HEK293 (cell line): ENCODE measurements at regions not wholly inside any gene's neighbourhood (a gene's known extent, or its start where the extent isn't known, plus 50 kb on each side); places are given as distances from the start of the nearest gene placed in this dataset.

Source experiments
- CTCF ChIA-PET: fragments of 350-600 bp; formaldehyde crosslinking; extraction: SDS; loops from one replicate; lab custom pipeline; 2021; ENCODE audit warnings: antibody characterized with exemption; lab: Yijun Ruan, JAX
- POLR2A ChIA-PET: fragments of 300-600 bp; formaldehyde crosslinking; extraction: SDS; loops from one replicate; lab custom pipeline; 2020; ENCODE audit warnings: antibody characterized with exemption, inconsistent platforms; lab: Yijun Ruan, JAX
- H3K27ac ChIP-seq: fragments of 200-500 bp; sonication (Bioruptor generic); 2 replicates; pipeline ENCODE4 v1.5.1; 2014; ENCODE audit warnings: low read depth, low read length, control low read depth, inconsistent platforms; ENCODE audit errors: extremely low read depth
- H3K36me3 ChIP-seq, 2 experiments: fragments of 200-500 bp in 1 of 2; sonication (Bioruptor generic) in 1 of 2; 1 replicate in 1 of 2; 2 replicates in 1 of 2; pipeline ENCODE4 v1.5.1; 2014 to 2017; ENCODE audit warnings: inconsistent platforms in 2 of 2, low read length in 2 of 2; ENCODE audit not compliant: control insufficient read depth in 2 of 2, insufficient read depth in 1 of 2
- H3K4me1 ChIP-seq: fragments of 200-500 bp; sonication (Bioruptor generic); 2 replicates; pipeline ENCODE4 v1.5.1; 2014; ENCODE audit warnings: mild to moderate bottlenecking, low read length, inconsistent platforms; ENCODE audit not compliant: control insufficient read depth, insufficient read depth
- H3K4me3 ChIP-seq: 2 replicates; pipeline ENCODE4 v1.5.1; 2011; ENCODE audit warnings: low read depth, mild to moderate bottlenecking, control low read depth, low read length, moderate library complexity
- H3K9me3 ChIP-seq: fragments of 200-500 bp; sonication (Bioruptor generic); 2 replicates; pipeline ENCODE4 v1.5.1; 2014; ENCODE audit warnings: low read depth, low read length, inconsistent platforms; ENCODE audit not compliant: control insufficient read depth, insufficient read depth
- BCL11A ChIP-seq: fragments of 450-650 bp; formaldehyde crosslinking; IDR thresholded peaks from 2 replicates; pipeline ENCODE4 v1.5.1; 2016; ENCODE audit warnings: low read depth, missing biosample characterization, missing genetic modification characterization
- KLF16 ChIP-seq: fragments of 450-650 bp; formaldehyde crosslinking; IDR thresholded peaks from 2 replicates; pipeline ENCODE4 v1.5.1; 2017; ENCODE audit warnings: missing biosample characterization, missing genetic modification characterization
- ZBTB17 ChIP-seq: fragments of 450-650 bp; formaldehyde crosslinking; IDR thresholded peaks from 2 replicates; pipeline ENCODE4 v1.5.1; 2016; ENCODE audit warnings: missing biosample characterization, missing genetic modification characterization
- ZFP37 ChIP-seq: fragments of 450-650 bp; formaldehyde crosslinking; IDR thresholded peaks from 2 replicates; pipeline ENCODE4 v1.5.1; 2016; ENCODE audit warnings: missing biosample characterization, missing genetic modification characterization
- ZIC2 ChIP-seq: fragments of 450-650 bp; formaldehyde crosslinking; IDR thresholded peaks from 2 replicates; pipeline ENCODE4 v1.5.1; 2016; ENCODE audit warnings: missing biosample characterization, missing genetic modification characterization
- ZNF146 ChIP-seq: fragments of 450-650 bp; formaldehyde crosslinking; IDR thresholded peaks from 2 replicates; pipeline ENCODE4 v1.5.1; 2016; ENCODE audit warnings: missing biosample characterization, missing genetic modification characterization
- ZNF16 ChIP-seq: fragments of 450-650 bp; formaldehyde crosslinking; IDR thresholded peaks from 2 replicates; pipeline ENCODE4 v1.5.1; 2016; ENCODE audit warnings: low read depth, missing biosample characterization, missing genetic modification characterization
- ZNF2 ChIP-seq: fragments of 450-650 bp; formaldehyde crosslinking; IDR thresholded peaks from 2 replicates; pipeline ENCODE4 v1.5.1; 2016; ENCODE audit warnings: missing biosample characterization, missing genetic modification characterization
- ZNF214 ChIP-seq: fragments of 450-650 bp; formaldehyde crosslinking; IDR thresholded peaks from 2 replicates; pipeline ENCODE4 v1.5.1; 2017; ENCODE audit warnings: missing biosample characterization, mild to moderate bottlenecking, missing genetic modification characterization, borderline replicate concordance
- ZNF292 ChIP-seq: fragments of 450-650 bp; formaldehyde crosslinking; IDR thresholded peaks from 2 replicates; pipeline ENCODE4 v1.5.1; 2016; ENCODE audit warnings: low read depth, missing biosample characterization, missing genetic modification characterization, borderline replicate concordance
- ZNF335 ChIP-seq: fragments of 450-650 bp; formaldehyde crosslinking; conservative IDR thresholded peaks from 2 replicates; pipeline ENCODE4 v1.5.1; 2016; ENCODE audit warnings: missing biosample characterization, missing genetic modification characterization
- ZNF341 ChIP-seq: fragments of 450-650 bp; formaldehyde crosslinking; IDR thresholded peaks from 2 replicates; pipeline ENCODE4; 2016; ENCODE audit warnings: low read depth, missing biosample characterization, missing genetic modification characterization
- ZNF394 ChIP-seq: fragments of 450-650 bp; formaldehyde crosslinking; IDR thresholded peaks from 2 replicates; pipeline ENCODE4 v1.5.1; 2016; ENCODE audit warnings: missing biosample characterization, missing genetic modification characterization, mild to moderate bottlenecking, moderate library complexity, borderline replicate concordance
- ZNF404 ChIP-seq: fragments of 450-650 bp; formaldehyde crosslinking; IDR thresholded peaks from 2 replicates; pipeline ENCODE4 v1.5.1; 2017; ENCODE audit warnings: missing biosample characterization, missing genetic modification characterization
- ZNF423 ChIP-seq: fragments of 450-650 bp; formaldehyde crosslinking; IDR thresholded peaks from 2 replicates; pipeline ENCODE4 v1.5.1; 2016; ENCODE audit warnings: missing biosample characterization, missing genetic modification characterization
- ZNF426 ChIP-seq: fragments of 450-650 bp; formaldehyde crosslinking; IDR thresholded peaks from 2 replicates; pipeline ENCODE4 v1.5.1; 2017; ENCODE audit warnings: missing biosample characterization, missing genetic modification characterization, mild to moderate bottlenecking, inconsistent platforms, moderate library complexity
- ZNF501 ChIP-seq: fragments of 450-650 bp; formaldehyde crosslinking; IDR thresholded peaks from 2 replicates; pipeline ENCODE4 v1.5.1; 2016; ENCODE audit warnings: missing biosample characterization, missing genetic modification characterization
- ZNF530 ChIP-seq: fragments of 450-650 bp; formaldehyde crosslinking; IDR thresholded peaks from 2 replicates; pipeline ENCODE4 v1.5.1; 2016; ENCODE audit warnings: low read depth, missing biosample characterization, missing genetic modification characterization
- ZNF610 ChIP-seq: fragments of 450-650 bp; formaldehyde crosslinking; IDR thresholded peaks from 2 replicates; pipeline ENCODE4 v1.5.1; 2016; ENCODE audit warnings: missing biosample characterization, missing genetic modification characterization, borderline replicate concordance
- ZNF660 ChIP-seq: fragments of 450-650 bp; IDR thresholded peaks from 2 replicates; pipeline ENCODE4 v1.5.1; 2018; ENCODE audit warnings: missing biosample characterization, mild to moderate bottlenecking, missing genetic modification characterization
- ZNF664 ChIP-seq: fragments of 450-650 bp; formaldehyde crosslinking; IDR thresholded peaks from 2 replicates; pipeline ENCODE4 v1.5.1; 2016; ENCODE audit warnings: missing biosample characterization, missing genetic modification characterization
- ZNF670 ChIP-seq: fragments of 450-650 bp; formaldehyde crosslinking; IDR thresholded peaks from 2 replicates; pipeline ENCODE4 v1.5.1; 2016; ENCODE audit warnings: missing biosample characterization, missing genetic modification characterization, low read depth
- TF ChIP-seq, protein P1 (sequence below): fragments of 450-650 bp; formaldehyde crosslinking; IDR thresholded peaks from 2 replicates; pipeline ENCODE4 v1.5.1; 2016; ENCODE audit warnings: missing biosample characterization, missing genetic modification characterization
- TF ChIP-seq, protein P2 (sequence below): fragments of 450-650 bp; formaldehyde crosslinking; IDR thresholded peaks from 2 replicates; pipeline ENCODE4 v1.5.1; 2016; ENCODE audit warnings: missing biosample characterization, missing genetic modification characterization
- TF ChIP-seq, protein P3 (sequence below): fragments of 450-650 bp; formaldehyde crosslinking; IDR thresholded peaks from 2 replicates; pipeline ENCODE4 v1.5.1; 2017; ENCODE audit warnings: missing biosample characterization, missing genetic modification characterization
- TF ChIP-seq, protein P4 (sequence below): fragments of 450-650 bp; formaldehyde crosslinking; IDR thresholded peaks from 2 replicates; pipeline ENCODE4 v1.5.1; 2016; ENCODE audit warnings: missing biosample characterization, missing genetic modification characterization
- TF ChIP-seq, protein P5 (sequence below): fragments of 450-650 bp; formaldehyde crosslinking; IDR thresholded peaks from 2 replicates; pipeline ENCODE4 v1.5.1; 2017; ENCODE audit warnings: missing biosample characterization, missing genetic modification characterization

DNA sequence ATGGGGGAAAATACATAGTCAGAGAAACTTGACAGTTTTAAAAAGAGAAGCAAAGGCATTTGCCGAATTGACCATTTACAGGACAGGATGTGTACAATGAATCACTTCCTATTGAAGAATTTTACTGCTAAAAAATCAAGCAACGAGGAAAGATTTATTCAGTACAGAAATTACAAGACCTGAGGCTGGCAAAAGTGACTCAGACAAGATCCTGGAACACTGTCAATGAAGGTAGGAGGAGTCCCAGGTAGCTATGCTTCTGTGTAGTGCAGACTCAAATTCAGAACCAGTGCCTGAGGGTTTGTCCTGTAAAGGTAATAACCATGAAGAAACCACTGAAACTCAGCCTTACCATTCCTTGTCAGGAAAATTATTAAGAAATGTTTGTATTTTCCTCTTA is 120.9 kb downstream of the ZMAT3 start:
- Histone ChIP-seq H3K4me3 (no peak overlapping the region), H3K4me1 (no peaks in the 10 kb centered on the region), H3K9me3 (no peaks in the 10 kb centered on the region), H3K36me3 (no peaks in the 10 kb centered on the region), H3K27ac (no peak overlapping the region)
- POLR2A ChIA-PET = no interaction called here
- CTCF ChIA-PET = no interaction called here
- TF ChIP-seq, protein P1, sequence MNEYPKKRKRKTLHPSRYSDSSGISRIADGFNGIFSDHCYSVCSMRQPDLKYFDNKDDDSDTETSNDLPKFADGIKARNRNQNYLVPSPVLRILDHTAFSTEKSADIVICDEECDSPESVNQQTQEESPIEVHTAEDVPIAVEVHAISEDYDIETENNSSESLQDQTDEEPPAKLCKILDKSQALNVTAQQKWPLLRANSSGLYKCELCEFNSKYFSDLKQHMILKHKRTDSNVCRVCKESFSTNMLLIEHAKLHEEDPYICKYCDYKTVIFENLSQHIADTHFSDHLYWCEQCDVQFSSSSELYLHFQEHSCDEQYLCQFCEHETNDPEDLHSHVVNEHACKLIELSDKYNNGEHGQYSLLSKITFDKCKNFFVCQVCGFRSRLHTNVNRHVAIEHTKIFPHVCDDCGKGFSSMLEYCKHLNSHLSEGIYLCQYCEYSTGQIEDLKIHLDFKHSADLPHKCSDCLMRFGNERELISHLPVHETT (tag by site-specific recombination) = no peak
- TF ChIP-seq ZBTB17 (tag by site-specific recombination) (no peak), ZNF335 (no peak), ZNF501 (tag by site-specific recombination) (no peak), ZNF660 (tag by site-specific recombination) (no peak), ZNF16 (tag by site-specific recombination) (no peak), ZNF426 (tag by site-specific recombination) (no peak), ZNF670 (tag by site-specific recombination) (no peak), ZIC2 (tag by site-specific recombination) (no peak), ZNF146 (tag by site-specific recombination) (no peak), ZNF214 (no peak), ZNF610 (tag by site-specific recombination) (no peak), BCL11A (tag by site-specific recombination) (no peak), KLF16 (tag by site-specific recombination) (no peak)
- TF ChIP-seq, protein P2, sequence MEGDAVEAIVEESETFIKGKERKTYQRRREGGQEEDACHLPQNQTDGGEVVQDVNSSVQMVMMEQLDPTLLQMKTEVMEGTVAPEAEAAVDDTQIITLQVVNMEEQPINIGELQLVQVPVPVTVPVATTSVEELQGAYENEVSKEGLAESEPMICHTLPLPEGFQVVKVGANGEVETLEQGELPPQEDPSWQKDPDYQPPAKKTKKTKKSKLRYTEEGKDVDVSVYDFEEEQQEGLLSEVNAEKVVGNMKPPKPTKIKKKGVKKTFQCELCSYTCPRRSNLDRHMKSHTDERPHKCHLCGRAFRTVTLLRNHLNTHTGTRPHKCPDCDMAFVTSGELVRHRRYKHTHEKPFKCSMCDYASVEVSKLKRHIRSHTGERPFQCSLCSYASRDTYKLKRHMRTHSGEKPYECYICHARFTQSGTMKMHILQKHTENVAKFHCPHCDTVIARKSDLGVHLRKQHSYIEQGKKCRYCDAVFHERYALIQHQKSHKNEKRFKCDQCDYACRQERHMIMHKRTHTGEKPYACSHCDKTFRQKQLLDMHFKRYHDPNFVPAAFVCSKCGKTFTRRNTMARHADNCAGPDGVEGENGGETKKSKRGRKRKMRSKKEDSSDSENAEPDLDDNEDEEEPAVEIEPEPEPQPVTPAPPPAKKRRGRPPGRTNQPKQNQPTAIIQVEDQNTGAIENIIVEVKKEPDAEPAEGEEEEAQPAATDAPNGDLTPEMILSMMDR (tag by site-specific recombination) = no peak
- TF ChIP-seq, protein P3, sequence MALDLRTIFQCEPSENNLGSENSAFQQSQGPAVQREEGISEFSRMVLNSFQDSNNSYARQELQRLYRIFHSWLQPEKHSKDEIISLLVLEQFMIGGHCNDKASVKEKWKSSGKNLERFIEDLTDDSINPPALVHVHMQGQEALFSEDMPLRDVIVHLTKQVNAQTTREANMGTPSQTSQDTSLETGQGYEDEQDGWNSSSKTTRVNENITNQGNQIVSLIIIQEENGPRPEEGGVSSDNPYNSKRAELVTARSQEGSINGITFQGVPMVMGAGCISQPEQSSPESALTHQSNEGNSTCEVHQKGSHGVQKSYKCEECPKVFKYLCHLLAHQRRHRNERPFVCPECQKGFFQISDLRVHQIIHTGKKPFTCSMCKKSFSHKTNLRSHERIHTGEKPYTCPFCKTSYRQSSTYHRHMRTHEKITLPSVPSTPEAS (tag by site-specific recombination) = no peak

DNA sequence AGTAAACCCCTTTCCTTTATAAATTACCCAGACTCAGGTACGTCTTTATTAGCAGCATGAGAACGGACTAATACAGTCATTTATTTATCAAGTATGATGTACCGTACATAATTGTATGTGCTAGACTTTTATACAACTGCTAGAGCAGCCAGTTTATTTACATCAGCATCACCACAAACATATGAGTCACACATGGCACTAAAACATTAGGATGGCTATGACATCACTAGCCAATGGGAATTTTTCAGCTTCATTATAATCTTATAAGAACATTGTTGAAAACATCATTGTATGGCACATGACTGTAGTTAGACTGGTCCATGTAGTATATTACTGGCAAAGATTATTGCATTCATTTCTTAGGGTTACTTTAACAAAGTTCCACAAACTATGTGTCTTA is 121.7 kb downstream of the ZMAT3 start:
- Histone ChIP-seq H3K27ac (no peak overlapping the region), H3K4me3 (no peak overlapping the region), H3K9me3 (no peaks in the 10 kb centered on the region), H3K4me1 (no peaks in the 10 kb centered on the region), H3K36me3 (no peaks in the 10 kb centered on the region)
- ChIA-PET CTCF (no interaction called here), POLR2A (no interaction called here)
- TF ChIP-seq ZNF530 (tag by site-specific recombination) (no peak), ZFP37 (tag by site-specific recombination) (no peak), ZNF394 (no peak), ZNF423 (tag by site-specific recombination) (no peak), ZNF664 (tag by site-specific recombination) (no peak), ZNF404 (tag by site-specific recombination) (no peak), ZNF292 (tag by site-specific recombination) (no peak), ZNF16 (tag by site-specific recombination) (no peak), ZNF2 (no peak), ZNF341 (tag by site-specific recombination) (no peak), ZNF426 (tag by site-specific recombination) (no peak)
- TF ChIP-seq, protein P4, sequence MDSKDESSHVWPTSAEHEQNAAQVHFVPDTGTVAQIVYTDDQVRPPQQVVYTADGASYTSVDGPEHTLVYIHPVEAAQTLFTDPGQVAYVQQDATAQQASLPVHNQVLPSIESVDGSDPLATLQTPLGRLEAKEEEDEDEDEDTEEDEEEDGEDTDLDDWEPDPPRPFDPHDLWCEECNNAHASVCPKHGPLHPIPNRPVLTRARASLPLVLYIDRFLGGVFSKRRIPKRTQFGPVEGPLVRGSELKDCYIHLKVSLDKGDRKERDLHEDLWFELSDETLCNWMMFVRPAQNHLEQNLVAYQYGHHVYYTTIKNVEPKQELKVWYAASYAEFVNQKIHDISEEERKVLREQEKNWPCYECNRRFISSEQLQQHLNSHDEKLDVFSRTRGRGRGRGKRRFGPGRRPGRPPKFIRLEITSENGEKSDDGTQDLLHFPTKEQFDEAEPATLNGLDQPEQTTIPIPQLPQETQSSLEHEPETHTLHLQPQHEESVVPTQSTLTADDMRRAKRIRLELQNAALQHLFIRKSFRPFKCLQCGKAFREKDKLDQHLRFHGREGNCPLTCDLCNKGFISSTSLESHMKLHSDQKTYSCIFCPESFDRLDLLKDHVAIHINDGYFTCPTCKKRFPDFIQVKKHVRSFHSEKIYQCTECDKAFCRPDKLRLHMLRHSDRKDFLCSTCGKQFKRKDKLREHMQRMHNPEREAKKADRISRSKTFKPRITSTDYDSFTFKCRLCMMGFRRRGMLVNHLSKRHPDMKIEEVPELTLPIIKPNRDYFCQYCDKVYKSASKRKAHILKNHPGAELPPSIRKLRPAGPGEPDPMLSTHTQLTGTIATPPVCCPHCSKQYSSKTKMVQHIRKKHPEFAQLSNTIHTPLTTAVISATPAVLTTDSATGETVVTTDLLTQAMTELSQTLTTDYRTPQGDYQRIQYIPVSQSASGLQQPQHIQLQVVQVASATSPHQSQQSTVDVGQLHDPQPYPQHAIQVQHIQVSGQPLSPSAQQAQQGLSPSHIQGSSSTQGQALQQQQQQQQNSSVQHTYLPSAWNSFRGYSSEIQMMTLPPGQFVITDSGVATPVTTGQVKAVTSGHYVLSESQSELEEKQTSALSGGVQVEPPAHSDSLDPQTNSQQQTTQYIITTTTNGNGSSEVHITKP (tag by site-specific recombination) = no peak
- TF ChIP-seq, protein P5, sequence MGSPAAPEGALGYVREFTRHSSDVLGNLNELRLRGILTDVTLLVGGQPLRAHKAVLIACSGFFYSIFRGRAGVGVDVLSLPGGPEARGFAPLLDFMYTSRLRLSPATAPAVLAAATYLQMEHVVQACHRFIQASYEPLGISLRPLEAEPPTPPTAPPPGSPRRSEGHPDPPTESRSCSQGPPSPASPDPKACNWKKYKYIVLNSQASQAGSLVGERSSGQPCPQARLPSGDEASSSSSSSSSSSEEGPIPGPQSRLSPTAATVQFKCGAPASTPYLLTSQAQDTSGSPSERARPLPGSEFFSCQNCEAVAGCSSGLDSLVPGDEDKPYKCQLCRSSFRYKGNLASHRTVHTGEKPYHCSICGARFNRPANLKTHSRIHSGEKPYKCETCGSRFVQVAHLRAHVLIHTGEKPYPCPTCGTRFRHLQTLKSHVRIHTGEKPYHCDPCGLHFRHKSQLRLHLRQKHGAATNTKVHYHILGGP (tag by site-specific recombination) = no peak
